GM12864 (cell line): ENCODE measurements at regions not wholly inside any gene's neighbourhood (a gene's known extent, or its start where the extent isn't known, plus 50 kb on each side); places are given as distances from the start of the nearest gene placed in this dataset.

Experiments used
- DNase-seq: peaks from one replicate; pipeline ENCODE4 v3.0.0-alpha.2; 2011; ENCODE audit warnings: low read depth
- H3K4me3 ChIP-seq: 2 replicates; pipeline ENCODE4 v1.5.1; 2011; ENCODE audit warnings: mild to moderate bottlenecking, low read depth, low read length, control low read depth
- TF ChIP-seq, protein P1 (sequence below): IDR thresholded peaks from 2 replicates; pipeline ENCODE4 v1.5.1; 2011; ENCODE audit warnings: low read depth, mild to moderate bottlenecking, moderate library complexity, low read length, control low read depth, inconsistent platforms; ENCODE audit errors: missing control alignments

DNA sequence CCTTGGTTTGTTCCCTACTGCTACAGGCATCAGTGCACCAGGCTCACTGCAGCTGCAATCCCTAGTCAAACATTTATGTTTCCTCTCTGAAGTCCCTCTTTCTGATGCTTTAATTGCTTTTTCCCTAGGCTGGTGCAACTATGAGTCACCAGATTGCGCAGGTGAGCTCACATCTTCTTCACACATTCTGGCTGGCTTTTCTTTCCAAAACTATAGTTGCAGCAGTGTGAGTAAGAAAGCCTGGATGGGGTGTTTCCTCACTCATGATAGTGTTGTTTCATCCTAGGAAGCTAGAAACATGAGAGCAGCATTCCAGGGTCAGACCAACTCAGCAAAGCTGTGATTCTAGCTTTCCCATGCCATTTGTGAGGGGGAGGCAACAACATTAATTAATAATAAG is 296.4 kb downstream of the PAX1 start:
- TF ChIP-seq, protein P1, sequence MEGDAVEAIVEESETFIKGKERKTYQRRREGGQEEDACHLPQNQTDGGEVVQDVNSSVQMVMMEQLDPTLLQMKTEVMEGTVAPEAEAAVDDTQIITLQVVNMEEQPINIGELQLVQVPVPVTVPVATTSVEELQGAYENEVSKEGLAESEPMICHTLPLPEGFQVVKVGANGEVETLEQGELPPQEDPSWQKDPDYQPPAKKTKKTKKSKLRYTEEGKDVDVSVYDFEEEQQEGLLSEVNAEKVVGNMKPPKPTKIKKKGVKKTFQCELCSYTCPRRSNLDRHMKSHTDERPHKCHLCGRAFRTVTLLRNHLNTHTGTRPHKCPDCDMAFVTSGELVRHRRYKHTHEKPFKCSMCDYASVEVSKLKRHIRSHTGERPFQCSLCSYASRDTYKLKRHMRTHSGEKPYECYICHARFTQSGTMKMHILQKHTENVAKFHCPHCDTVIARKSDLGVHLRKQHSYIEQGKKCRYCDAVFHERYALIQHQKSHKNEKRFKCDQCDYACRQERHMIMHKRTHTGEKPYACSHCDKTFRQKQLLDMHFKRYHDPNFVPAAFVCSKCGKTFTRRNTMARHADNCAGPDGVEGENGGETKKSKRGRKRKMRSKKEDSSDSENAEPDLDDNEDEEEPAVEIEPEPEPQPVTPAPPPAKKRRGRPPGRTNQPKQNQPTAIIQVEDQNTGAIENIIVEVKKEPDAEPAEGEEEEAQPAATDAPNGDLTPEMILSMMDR = no peak
- DNase-seq = no peak
- H3K4me3 ChIP-seq = no peak overlapping the region

DNA sequence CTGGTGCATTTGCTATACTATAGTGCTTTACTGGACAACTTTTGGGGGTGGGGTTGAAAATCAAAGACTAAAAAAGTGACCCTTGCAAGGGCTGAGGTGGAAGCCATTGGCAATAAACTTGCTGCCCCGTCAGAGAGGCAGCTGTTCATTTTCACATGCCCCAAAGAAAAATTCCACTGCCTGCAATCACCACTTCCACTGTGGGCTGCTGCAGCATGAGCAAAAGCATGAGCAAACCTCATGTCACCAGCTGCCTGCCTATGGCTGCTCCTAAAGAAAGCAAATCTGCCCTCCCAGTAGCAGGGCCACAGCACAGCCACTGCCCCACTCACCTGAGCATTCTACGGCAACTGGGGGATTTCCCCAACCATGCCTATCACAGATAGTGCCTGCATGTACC is 290.0 kb downstream of the PAX1 start:
- no peak overlapping the region for H3K4me3 ChIP-seq
- DNase-seq = no peak
- TF ChIP-seq, protein P1 = no peak

DNA sequence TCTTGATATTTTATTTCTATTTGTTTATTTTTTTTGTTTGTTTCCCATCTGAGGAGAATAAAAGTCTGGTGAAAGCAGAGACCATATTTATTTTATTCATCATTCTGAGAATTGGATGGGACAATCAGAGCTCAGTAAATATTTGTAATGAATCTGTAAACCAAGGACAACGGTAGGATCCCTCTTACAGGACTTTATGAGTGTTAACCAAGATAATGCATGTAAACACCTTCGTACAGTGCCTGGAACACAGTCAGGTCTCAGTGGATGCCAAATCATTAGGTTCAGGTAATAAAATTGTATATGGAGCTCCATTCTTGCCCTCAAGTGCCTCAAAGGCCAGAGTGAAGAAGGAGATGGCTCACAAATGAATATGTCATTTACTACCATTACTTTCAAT is 288.7 kb downstream of the PAX1 start:
- no peak overlapping the region for H3K4me3 ChIP-seq
- no peak for DNase-seq
- TF ChIP-seq, protein P1 = no peak

DNA sequence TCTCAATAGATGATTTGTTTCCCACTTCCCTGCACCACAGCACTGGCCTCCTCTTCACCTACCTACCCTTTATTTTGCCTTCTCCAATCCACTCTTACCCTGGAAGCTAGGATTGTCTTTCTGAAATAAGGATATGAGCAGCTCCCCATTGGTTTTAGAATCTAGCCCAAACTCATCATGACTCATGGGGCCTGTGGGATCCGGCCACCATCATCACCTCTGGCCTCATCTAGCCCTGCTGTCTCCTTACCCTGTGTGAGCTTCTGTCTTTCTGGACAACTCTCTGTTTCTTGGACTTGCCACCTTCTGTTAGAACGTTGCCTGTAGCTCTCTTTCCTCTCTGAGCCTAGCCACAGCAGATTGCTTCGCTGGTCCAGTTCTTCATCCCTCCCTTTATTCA is 277.1 kb downstream of the PAX1 start:
- TF ChIP-seq, protein P1 = no peak
- no peak overlapping the region for H3K4me3 ChIP-seq
- no peak for DNase-seq

DNA sequence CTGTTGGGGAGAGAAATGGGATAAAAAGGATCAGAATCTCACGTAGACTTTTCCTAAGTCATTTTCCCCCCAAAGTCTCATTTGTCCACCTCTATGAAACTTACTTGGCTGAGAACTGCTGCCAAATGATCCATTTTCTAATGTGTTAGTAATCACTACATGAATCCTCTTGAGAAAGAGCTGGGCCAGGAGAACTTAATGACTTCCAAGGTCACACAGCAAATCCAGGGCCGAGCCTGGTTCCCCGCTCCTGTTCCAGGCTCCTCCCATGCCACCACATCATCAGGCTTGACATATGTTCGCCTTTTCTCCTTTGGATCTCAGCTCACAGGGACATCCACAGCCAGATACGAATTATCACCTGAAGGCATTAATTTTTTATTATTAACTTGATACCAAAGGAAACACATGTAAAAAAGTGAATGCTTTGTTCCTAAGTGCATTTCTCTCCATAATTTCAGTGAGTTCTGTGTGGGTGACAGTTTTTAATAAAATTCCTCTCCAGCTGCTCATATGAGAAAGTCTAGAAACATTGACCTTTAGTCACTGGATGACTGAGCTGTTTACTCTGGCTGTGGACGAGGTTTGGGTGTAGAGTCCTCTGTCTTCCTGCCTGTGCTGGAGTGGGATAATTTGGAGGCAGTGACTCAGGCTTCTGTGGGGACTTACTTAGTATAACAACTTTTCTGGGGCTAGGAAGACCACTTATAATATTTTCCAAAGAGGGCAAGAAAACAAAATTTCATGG is 276.3 kb downstream of the PAX1 start:
- no peak overlapping the region for H3K4me3 ChIP-seq
- TF ChIP-seq, protein P1 = no peak
- no peak for DNase-seq

DNA sequence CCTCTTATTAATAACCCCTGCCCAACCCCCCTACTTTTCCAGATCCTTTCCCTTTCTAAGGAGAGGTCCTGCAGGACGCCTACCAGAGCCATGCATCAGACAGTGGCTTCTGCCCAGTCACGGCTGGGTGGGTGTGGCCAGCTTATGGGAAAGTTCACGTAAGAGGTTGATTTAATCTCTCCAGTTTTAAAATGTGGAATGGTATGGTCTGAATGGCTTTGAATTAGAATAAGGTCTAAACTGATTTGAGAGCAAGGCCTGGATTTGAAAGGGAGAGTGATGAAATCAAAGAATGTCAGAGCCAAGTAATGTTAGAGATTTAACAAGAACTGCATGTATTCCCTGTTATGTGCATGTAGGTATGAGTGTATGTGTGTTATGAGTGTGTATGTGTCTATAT is 275.7 kb downstream of the PAX1 start:
- DNase-seq = no peak
- TF ChIP-seq, protein P1 = no peak
- no peak overlapping the region for H3K4me3 ChIP-seq

DNA sequence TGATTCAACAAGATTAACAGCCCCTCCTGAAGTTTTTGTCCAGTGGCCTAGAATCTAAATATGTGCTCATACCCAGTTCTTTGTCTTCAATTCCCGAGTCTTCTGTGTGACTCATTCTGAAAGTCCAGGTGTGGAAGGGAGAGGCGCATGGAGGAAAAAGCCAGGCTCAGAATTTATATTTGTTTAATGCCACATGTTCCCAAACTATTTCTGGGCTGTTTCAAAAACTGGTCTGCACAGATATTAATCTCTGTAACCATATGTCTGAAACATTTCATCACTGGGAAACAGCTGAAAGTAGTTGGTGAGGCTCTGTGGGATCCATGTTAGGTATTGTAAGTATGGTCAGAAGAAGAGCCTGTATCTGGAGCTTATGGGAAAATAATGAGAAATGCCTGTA is 266.0 kb downstream of the PAX1 start:
- H3K4me3 ChIP-seq = no peak overlapping the region
- DNase-seq = no peak
- TF ChIP-seq, protein P1 = no peak
